ENCODE measurements at regions not wholly inside any gene's neighbourhood (a gene's known extent, or its start where the extent isn't known, plus 50 kb on each side); places are given as distances from the start of the nearest gene placed in this dataset.
"Not testable (repeated sequence)": the region's sequence is repeated elsewhere in the genome, so short reads cannot be mapped to it uniquely, and the experiment has no call there.

GRCh38 chr13:105871326-105871725, 664.1 kb downstream of the EFNB2 start:
- Histone ChIP-seq H3K27ac (ENCODE audit: low read length) (no peak overlapping the region), H3K27me3 (ENCODE audit: control insufficient read depth, insufficient read depth, low read length) (no peaks in the 10 kb centered on the region), H3K4me3 (ENCODE audit: low read length) (no peak overlapping the region), H3K4me1 (ENCODE audit: control insufficient read depth, insufficient read depth, low read length) (no peaks in the 10 kb centered on the region), H3K36me3 (ENCODE audit: control insufficient read depth, insufficient read depth, low read length) (no peaks in the 10 kb centered on the region), H3K9me3 (ENCODE audit: control insufficient read depth, insufficient read depth, low read length) (no peaks in the 10 kb centered on the region)
- no CpG with 5 or more reads among the region's 2 CpGs for WGBS (ENCODE audit: insufficient coverage, insufficient read length)
- DNase-seq (ENCODE audit: low read depth, low spot score) = no peak

GRCh38 chr13:105863300-105863920, 672.1 kb downstream of the EFNB2 start:
- no peaks in the 10 kb centered on the region for H3K9me3 ChIP-seq (ENCODE audit: control insufficient read depth, insufficient read depth, low read length)
- no peak overlapping the region for H3K4me3 ChIP-seq (ENCODE audit: low read length)
- H3K36me3 ChIP-seq (ENCODE audit: control insufficient read depth, insufficient read depth, low read length) = no peaks in the 10 kb centered on the region
- H3K4me1 ChIP-seq (ENCODE audit: control insufficient read depth, insufficient read depth, low read length) = no peaks in the 10 kb centered on the region
- no peak for DNase-seq (ENCODE audit: low read depth, low spot score)
- WGBS (ENCODE audit: insufficient coverage, insufficient read length) = no CpG with 5 or more reads among the region's 5 CpGs
- H3K27ac ChIP-seq (ENCODE audit: low read length) = no peak overlapping the region
- no peaks in the 10 kb centered on the region for H3K27me3 ChIP-seq (ENCODE audit: control insufficient read depth, insufficient read depth, low read length)

- WGBS (ENCODE audit: insufficient coverage, insufficient read length) = no CpG with 5 or more reads among the region's 11 CpGs
Measured at GRCh38 chr13:105848494-105848893, 687.0 kb downstream of the EFNB2 start.

GRCh38 chr13:105847527-105848291, 687.8 kb downstream of the EFNB2 start:
- Histone ChIP-seq H3K4me1 (ENCODE audit: control insufficient read depth, insufficient read depth, low read length) (no peaks in the 10 kb centered on the region), H3K9me3 (ENCODE audit: control insufficient read depth, insufficient read depth, low read length) (no peaks in the 10 kb centered on the region), H3K27me3 (ENCODE audit: control insufficient read depth, insufficient read depth, low read length) (no peaks in the 10 kb centered on the region), H3K27ac (ENCODE audit: low read length) (no peak overlapping the region), H3K4me3 (ENCODE audit: low read length) (no peak overlapping the region), H3K36me3 (ENCODE audit: control insufficient read depth, insufficient read depth, low read length) (no peaks in the 10 kb centered on the region)
- no peak for DNase-seq (ENCODE audit: low read depth, low spot score)
- no CpG with 5 or more reads among the region's 8 CpGs for WGBS (ENCODE audit: insufficient coverage, insufficient read length)

More at GRCh38 chr13:105848494-105848893, 687.0 kb downstream of the EFNB2 start:
- H3K27ac ChIP-seq (ENCODE audit: low read length) = no peak overlapping the region
- no peak for DNase-seq (ENCODE audit: low read depth, low spot score)
- H3K27me3 ChIP-seq (ENCODE audit: control insufficient read depth, insufficient read depth, low read length) = no peaks in the 10 kb centered on the region
- H3K4me1 ChIP-seq (ENCODE audit: control insufficient read depth, insufficient read depth, low read length) = no peaks in the 10 kb centered on the region
- H3K36me3 ChIP-seq (ENCODE audit: control insufficient read depth, insufficient read depth, low read length) = no peaks in the 10 kb centered on the region
- H3K4me3 ChIP-seq (ENCODE audit: low read length) = no peak overlapping the region
- no peaks in the 10 kb centered on the region for H3K9me3 ChIP-seq (ENCODE audit: control insufficient read depth, insufficient read depth, low read length)

GRCh38 chr13:105846923-105847322, 688.5 kb downstream of the EFNB2 start:
- no CpG with 5 or more reads among the region's 1 CpG for WGBS (ENCODE audit: insufficient coverage, insufficient read length)
- no peak overlapping the region for H3K27ac ChIP-seq (ENCODE audit: low read length)
- no peak overlapping the region for H3K4me3 ChIP-seq (ENCODE audit: low read length)
- H3K9me3 ChIP-seq (ENCODE audit: control insufficient read depth, insufficient read depth, low read length) = no peaks in the 10 kb centered on the region
- no peaks in the 10 kb centered on the region for H3K36me3 ChIP-seq (ENCODE audit: control insufficient read depth, insufficient read depth, low read length)
- no peaks in the 10 kb centered on the region for H3K27me3 ChIP-seq (ENCODE audit: control insufficient read depth, insufficient read depth, low read length)
- no peaks in the 10 kb centered on the region for H3K4me1 ChIP-seq (ENCODE audit: control insufficient read depth, insufficient read depth, low read length)
- no peak for DNase-seq (ENCODE audit: low read depth, low spot score)

GRCh38 chr13:105841286-105841685, 694.2 kb downstream of the EFNB2 start:
- no peaks in the 10 kb centered on the region for H3K27me3 ChIP-seq (ENCODE audit: control insufficient read depth, insufficient read depth, low read length)
- WGBS (ENCODE audit: insufficient coverage, insufficient read length) = no CpG with 5 or more reads among the region's 3 CpGs
- no peaks in the 10 kb centered on the region for H3K9me3 ChIP-seq (ENCODE audit: control insufficient read depth, insufficient read depth, low read length)
- no peak for DNase-seq (ENCODE audit: low read depth, low spot score)
- no peak overlapping the region for H3K4me3 ChIP-seq (ENCODE audit: low read length)
- H3K4me1 ChIP-seq (ENCODE audit: control insufficient read depth, insufficient read depth, low read length) = no peaks in the 10 kb centered on the region
- no peak overlapping the region for H3K27ac ChIP-seq (ENCODE audit: low read length)
- H3K36me3 ChIP-seq (ENCODE audit: control insufficient read depth, insufficient read depth, low read length) = no peaks in the 10 kb centered on the region

- no peaks in the 10 kb centered on the region for H3K4me1 ChIP-seq (ENCODE audit: control insufficient read depth, insufficient read depth, low read length)
- DNase-seq (ENCODE audit: low read depth, low spot score) = no peak
- H3K4me3 ChIP-seq (ENCODE audit: low read length) = no peak overlapping the region
- no CpG with 5 or more reads among the region's 8 CpGs for WGBS (ENCODE audit: insufficient coverage, insufficient read length)
- no peaks in the 10 kb centered on the region for H3K27me3 ChIP-seq (ENCODE audit: control insufficient read depth, insufficient read depth, low read length)
- H3K27ac ChIP-seq (ENCODE audit: low read length) = no peak overlapping the region
- H3K36me3 ChIP-seq (ENCODE audit: control insufficient read depth, insufficient read depth, low read length) = no peaks in the 10 kb centered on the region
- H3K9me3 ChIP-seq (ENCODE audit: control insufficient read depth, insufficient read depth, low read length) = no peaks in the 10 kb centered on the region
Measured at GRCh38 chr13:105838231-105838630, 697.2 kb downstream of the EFNB2 start.

- H3K9me3 ChIP-seq (ENCODE audit: control insufficient read depth, insufficient read depth, low read length); H3K27me3 ChIP-seq (ENCODE audit: control insufficient read depth, insufficient read depth, low read length); H3K4me3 ChIP-seq (ENCODE audit: low read length); H3K36me3 ChIP-seq (ENCODE audit: control insufficient read depth, insufficient read depth, low read length); H3K4me1 ChIP-seq (ENCODE audit: control insufficient read depth, insufficient read depth, low read length); H3K27ac ChIP-seq (ENCODE audit: low read length); DNase-seq (ENCODE audit: low read depth, low spot score): not testable (repeated sequence)
- no CpG with 5 or more reads among the region's 9 CpGs for WGBS (ENCODE audit: insufficient coverage, insufficient read length)
Measured at GRCh38 chr13:105837295-105837694, 698.2 kb downstream of the EFNB2 start.

- no peaks in the 10 kb centered on the region for H3K36me3 ChIP-seq (ENCODE audit: control insufficient read depth, insufficient read depth, low read length)
- no peak overlapping the region for H3K27ac ChIP-seq (ENCODE audit: low read length)
- WGBS (ENCODE audit: insufficient coverage, insufficient read length) = no CpG with 5 or more reads among the region's 4 CpGs
Measured at GRCh38 chr13:105830821-105831220, 704.6 kb downstream of the EFNB2 start.

GRCh38 chr13:105827111-105827809, 708.2 kb downstream of the EFNB2 start:
- Histone ChIP-seq H3K4me3 (ENCODE audit: low read length) (no peak overlapping the region), H3K4me1 (ENCODE audit: control insufficient read depth, insufficient read depth, low read length) (no peaks in the 10 kb centered on the region), H3K36me3 (ENCODE audit: control insufficient read depth, insufficient read depth, low read length) (no peaks in the 10 kb centered on the region), H3K27ac (ENCODE audit: low read length) (no peak overlapping the region), H3K9me3 (ENCODE audit: control insufficient read depth, insufficient read depth, low read length) (no peaks in the 10 kb centered on the region), H3K27me3 (ENCODE audit: control insufficient read depth, insufficient read depth, low read length) (no peaks in the 10 kb centered on the region)
- no CpG with 5 or more reads among the region's 7 CpGs for WGBS (ENCODE audit: insufficient coverage, insufficient read length)
- DNase-seq (ENCODE audit: low read depth, low spot score) = no peak

More at GRCh38 chr13:105830821-105831220, 704.6 kb downstream of the EFNB2 start:
- no peaks in the 10 kb centered on the region for H3K9me3 ChIP-seq (ENCODE audit: control insufficient read depth, insufficient read depth, low read length)
- no peaks in the 10 kb centered on the region for H3K27me3 ChIP-seq (ENCODE audit: control insufficient read depth, insufficient read depth, low read length)
- no peaks in the 10 kb centered on the region for H3K4me1 ChIP-seq (ENCODE audit: control insufficient read depth, insufficient read depth, low read length)
- H3K4me3 ChIP-seq (ENCODE audit: low read length) = no peak overlapping the region
- DNase-seq (ENCODE audit: low read depth, low spot score) = no peak

Data from iPS DF 6.9 (cell line).